Choroid plexus epithelial cell (primary cell): ENCODE measurements at regions not wholly inside any gene's neighbourhood (a gene's known extent, or its start where the extent isn't known, plus 50 kb on each side); places are given as distances from the start of the nearest gene placed in this dataset.

Source experiments
- DNase-seq: peaks from one replicate; pipeline ENCODE4 v3.0.0-alpha.2; 2010; ENCODE audit warnings: low read depth
- H3K4me3 ChIP-seq: 2 replicates; pipeline ENCODE4 v1.5.1; 2011; ENCODE audit warnings: low read depth, mild to moderate bottlenecking, control low read depth, low read length, moderate library complexity
- CTCF ChIP-seq: conservative IDR thresholded peaks from 2 replicates; pipeline ENCODE4 v1.5.1; 2011; ENCODE audit warnings: low read depth, mild to moderate bottlenecking, control low read depth, inconsistent platforms, low read length, moderate library complexity

GRCh38 chr4:149113804-149114430, 671.7 kb upstream of the NR3C2 start:
- no peak for TF ChIP-seq CTCF
- DNase-seq = peak; percentile 67
- H3K4me3 ChIP-seq = no peak overlapping the region

- DNase-seq = no peak
- no peak for TF ChIP-seq CTCF
- H3K4me3 ChIP-seq = no peak overlapping the region
Measured at GRCh38 chr4:149112109-149112508, 669.9 kb upstream of the NR3C2 start.

GRCh38 chr4:149110481-149110880, 668.3 kb upstream of the NR3C2 start:
- no peak for DNase-seq
- no peak for TF ChIP-seq CTCF
- no peak overlapping the region for H3K4me3 ChIP-seq

- no peak overlapping the region for H3K4me3 ChIP-seq
- DNase-seq = no peak
- TF ChIP-seq CTCF = no peak
Measured at GRCh38 chr4:149108626-149109025, 666.4 kb upstream of the NR3C2 start.

GRCh38 chr4:149102765-149103164, 660.6 kb upstream of the NR3C2 start:
- no peak overlapping the region for H3K4me3 ChIP-seq
- DNase-seq = peak; percentile 35
- TF ChIP-seq CTCF = no peak

GRCh38 chr4:149101649-149102048, 659.4 kb upstream of the NR3C2 start:
- DNase-seq = no peak
- no peak for TF ChIP-seq CTCF
- H3K4me3 ChIP-seq = no peak overlapping the region

GRCh38 chr4:149095811-149096210, 653.6 kb upstream of the NR3C2 start:
- DNase-seq = peak; percentile 33
- TF ChIP-seq CTCF = no peak
- H3K4me3 ChIP-seq = no peak overlapping the region
